BE2C (cell line): ENCODE measurements at regions not wholly inside any gene's neighbourhood (a gene's known extent, or its start where the extent isn't known, plus 50 kb on each side); places are given as distances from the start of the nearest gene placed in this dataset.

Experiments used
- DNase-seq: peaks from one replicate; pipeline ENCODE4 v3.0.0-alpha.2; 2020
- H3K27me3 ChIP-seq: fragments of 250-450 bp; sonication (Bioruptor Pico); 2 replicates; pipeline ENCODE4 v1.5.1; 2020; ENCODE audit warnings: mild to moderate bottlenecking
- H3K36me3 ChIP-seq: fragments of 250-450 bp; sonication (Bioruptor Pico); 2 replicates; pipeline ENCODE4 v1.5.1; 2020; ENCODE audit warnings: mild to moderate bottlenecking
- H3K4me1 ChIP-seq: fragments of 250-450 bp; sonication (Bioruptor Pico); 2 replicates; pipeline ENCODE4 v1.5.1; 2020
- H3K4me3 ChIP-seq: 2 replicates; pipeline ENCODE4 v1.5.1; 2011; ENCODE audit warnings: low read depth, low read length
- H3K9me3 ChIP-seq: fragments of 250-450 bp; sonication (Bioruptor Pico); 2 replicates; pipeline ENCODE4 v1.5.1; 2020
- TF ChIP-seq, protein P1 (sequence below): IDR thresholded peaks from 2 replicates; pipeline ENCODE4 v1.5.1; 2012; ENCODE audit warnings: mild to moderate bottlenecking, low read depth, low read length

GRCh38 chr5:106648401-106648800, 1022.3 kb downstream of the EFNA5 start:
- no peaks in the 10 kb centered on the region for H3K27me3 ChIP-seq

GRCh38 chr5:106646106-106646505, 1024.6 kb downstream of the EFNA5 start:
- TF ChIP-seq, protein P1, sequence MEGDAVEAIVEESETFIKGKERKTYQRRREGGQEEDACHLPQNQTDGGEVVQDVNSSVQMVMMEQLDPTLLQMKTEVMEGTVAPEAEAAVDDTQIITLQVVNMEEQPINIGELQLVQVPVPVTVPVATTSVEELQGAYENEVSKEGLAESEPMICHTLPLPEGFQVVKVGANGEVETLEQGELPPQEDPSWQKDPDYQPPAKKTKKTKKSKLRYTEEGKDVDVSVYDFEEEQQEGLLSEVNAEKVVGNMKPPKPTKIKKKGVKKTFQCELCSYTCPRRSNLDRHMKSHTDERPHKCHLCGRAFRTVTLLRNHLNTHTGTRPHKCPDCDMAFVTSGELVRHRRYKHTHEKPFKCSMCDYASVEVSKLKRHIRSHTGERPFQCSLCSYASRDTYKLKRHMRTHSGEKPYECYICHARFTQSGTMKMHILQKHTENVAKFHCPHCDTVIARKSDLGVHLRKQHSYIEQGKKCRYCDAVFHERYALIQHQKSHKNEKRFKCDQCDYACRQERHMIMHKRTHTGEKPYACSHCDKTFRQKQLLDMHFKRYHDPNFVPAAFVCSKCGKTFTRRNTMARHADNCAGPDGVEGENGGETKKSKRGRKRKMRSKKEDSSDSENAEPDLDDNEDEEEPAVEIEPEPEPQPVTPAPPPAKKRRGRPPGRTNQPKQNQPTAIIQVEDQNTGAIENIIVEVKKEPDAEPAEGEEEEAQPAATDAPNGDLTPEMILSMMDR: no peak
- no peak overlapping the region for H3K4me3 ChIP-seq
- no peaks in the 10 kb centered on the region for H3K9me3 ChIP-seq
- no peaks in the 10 kb centered on the region for H3K36me3 ChIP-seq
- no peaks in the 10 kb centered on the region for H3K27me3 ChIP-seq
- H3K4me1 ChIP-seq: no peaks in the 10 kb centered on the region
- no peak for DNase-seq

More at GRCh38 chr5:106648401-106648800, 1022.3 kb downstream of the EFNA5 start:
- no peaks in the 10 kb centered on the region for H3K9me3 ChIP-seq
- H3K4me1 ChIP-seq: no peaks in the 10 kb centered on the region
- H3K36me3 ChIP-seq: no peaks in the 10 kb centered on the region
- TF ChIP-seq, protein P1: no peak
- no peak for DNase-seq
- no peak overlapping the region for H3K4me3 ChIP-seq

GRCh38 chr5:106640511-106640910, 1030.2 kb downstream of the EFNA5 start:
- DNase-seq: no peak
- Histone ChIP-seq H3K27me3 (no peaks in the 10 kb centered on the region), H3K36me3 (no peaks in the 10 kb centered on the region), H3K4me1 (no peaks in the 10 kb centered on the region), H3K9me3 (no peaks in the 10 kb centered on the region), H3K4me3 (no peak overlapping the region)
- TF ChIP-seq, protein P1: no peak

DNA sequence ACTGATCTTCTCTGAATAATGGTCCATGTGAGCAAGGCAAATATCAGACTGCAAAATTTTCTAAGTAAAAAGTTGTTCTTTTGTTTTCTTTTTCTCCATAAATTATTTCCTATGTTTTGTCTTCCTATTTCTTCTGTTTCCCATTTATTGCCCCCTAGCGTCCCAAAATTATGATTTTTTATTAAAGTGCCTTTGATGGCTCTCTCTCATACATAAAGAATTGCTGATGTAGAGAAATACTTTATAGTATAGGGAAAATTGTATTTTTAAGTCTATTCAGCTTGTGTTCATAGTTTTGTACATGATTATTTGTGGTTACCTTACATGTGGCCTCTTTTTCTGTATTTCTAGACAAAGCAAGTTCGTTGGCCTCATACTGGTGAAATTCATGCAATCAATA, 1031.2 kb downstream of the EFNA5 start:
- H3K4me3 ChIP-seq: no peak overlapping the region
- H3K27me3 ChIP-seq: no peaks in the 10 kb centered on the region
- H3K9me3 ChIP-seq: no peaks in the 10 kb centered on the region
- no peak for DNase-seq
- H3K4me1 ChIP-seq: no peaks in the 10 kb centered on the region
- no peaks in the 10 kb centered on the region for H3K36me3 ChIP-seq
- TF ChIP-seq, protein P1: no peak

DNA sequence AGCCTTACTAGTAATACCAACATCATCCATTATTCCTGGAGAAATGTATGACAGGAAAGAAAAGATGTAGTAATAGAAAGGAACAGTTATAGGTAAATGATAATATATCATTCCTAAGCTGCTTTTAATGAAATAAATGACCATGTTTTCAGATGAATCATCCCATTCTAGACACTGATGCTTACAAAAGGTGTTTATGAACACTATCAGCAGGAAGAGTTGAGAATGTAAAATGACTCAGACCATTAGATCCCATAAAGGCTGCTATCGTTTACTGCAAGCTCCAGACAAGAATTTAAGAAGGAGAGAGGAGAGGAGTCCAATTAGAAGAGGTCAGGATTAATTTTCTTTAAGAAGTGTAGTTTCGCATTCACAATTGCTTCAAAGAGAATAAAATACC, 1033.5 kb downstream of the EFNA5 start:
- H3K27me3 ChIP-seq: no peaks in the 10 kb centered on the region
- DNase-seq: no peak
- no peak overlapping the region for H3K4me3 ChIP-seq
- no peaks in the 10 kb centered on the region for H3K9me3 ChIP-seq
- H3K36me3 ChIP-seq: no peaks in the 10 kb centered on the region
- no peaks in the 10 kb centered on the region for H3K4me1 ChIP-seq
- TF ChIP-seq, protein P1: no peak

GRCh38 chr5:106634375-106634774, 1036.4 kb downstream of the EFNA5 start:
- no peaks in the 10 kb centered on the region for H3K27me3 ChIP-seq
- TF ChIP-seq, protein P1: no peak
- H3K4me3 ChIP-seq: no peak overlapping the region
- H3K9me3 ChIP-seq: no peaks in the 10 kb centered on the region
- H3K36me3 ChIP-seq: no peaks in the 10 kb centered on the region
- no peak for DNase-seq
- H3K4me1 ChIP-seq: no peaks in the 10 kb centered on the region
